Large intestine (tissue), 3 donors: ENCODE measurements at regions not wholly inside any gene's neighbourhood (a gene's known extent, or its start where the extent isn't known, plus 50 kb on each side); places are given as distances from the start of the nearest gene placed in this dataset.

Experiments
- DNase-seq, 2 donors: peaks; one replicate each; pipeline versions ENCODE4 v3.0.0 to v3.0.0-alpha.2; 2013
- H3K27ac ChIP-seq: one replicate; pipeline ENCODE4 v1.5.1; 2013; ENCODE audit warnings: low read length
- H3K27me3 ChIP-seq: 2 replicates; pipeline ENCODE4 v1.6.1; 2013; ENCODE audit warnings: low read length; ENCODE audit not compliant: control insufficient read depth, insufficient read depth
- H3K36me3 ChIP-seq: 2 replicates; pipeline ENCODE4 v1.6.1; 2013; ENCODE audit warnings: low read length; ENCODE audit not compliant: control insufficient read depth, insufficient read depth
- H3K4me1 ChIP-seq: one replicate; pipeline ENCODE4 v1.6.1; 2013; ENCODE audit warnings: low read length; ENCODE audit not compliant: control insufficient read depth, insufficient read depth
- H3K4me3 ChIP-seq: one replicate; pipeline ENCODE4 v1.5.1; 2013; ENCODE audit warnings: low read length
- H3K9me3 ChIP-seq: one replicate; pipeline ENCODE4 v1.6.1; 2013; ENCODE audit warnings: mild to moderate bottlenecking, low read depth, low read length, moderate library complexity; ENCODE audit not compliant: control insufficient read depth
- WGBS: methylation state at CpG from one replicate; pipeline ENCODE4 v1.1.5; 2013; ENCODE audit warnings: low lambda C conversion rate; ENCODE audit not compliant: insufficient coverage; 5-methylcytosine and 5-hydroxymethylcytosine counted together

GRCh38 chr4:104163820-104164219 is 330.9 kb downstream of the CXXC4 start:
- no peaks in the 10 kb centered on the region for H3K9me3 ChIP-seq
- DNase-seq, result no peak
- H3K4me1 ChIP-seq, result no peaks in the 10 kb centered on the region
- no peak overlapping the region for H3K27ac ChIP-seq
- H3K36me3 ChIP-seq, result no peaks in the 10 kb centered on the region
- no CpG with 5 or more reads among the region's 1 CpG for WGBS
- no peaks in the 10 kb centered on the region for H3K27me3 ChIP-seq
- H3K4me3 ChIP-seq, result no peak overlapping the region

DNA sequence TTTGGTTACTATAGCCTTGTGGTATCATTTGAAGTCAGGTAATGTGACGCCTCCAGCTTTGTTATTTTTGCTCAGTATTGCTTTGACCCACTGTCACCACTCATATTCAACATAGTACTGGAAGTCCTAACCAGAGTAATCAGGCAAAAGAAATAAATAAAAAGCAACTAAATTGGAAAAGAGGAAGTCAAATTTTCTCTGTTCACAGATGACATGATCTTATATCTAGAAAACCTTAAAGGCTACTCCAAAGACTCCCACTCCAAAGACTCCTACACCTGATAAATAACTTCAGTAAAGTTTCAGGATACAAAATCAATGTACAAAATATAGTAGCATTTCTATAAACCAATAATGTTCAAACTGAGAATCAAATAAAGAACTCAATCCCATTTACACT is 348.6 kb downstream of the CXXC4 start:
- Histone ChIP-seq H3K36me3 (no peaks in the 10 kb centered on the region), H3K27me3 (no peaks in the 10 kb centered on the region), H3K27ac (no peak overlapping the region), H3K9me3 (no peaks in the 10 kb centered on the region), H3K4me1 (no peaks in the 10 kb centered on the region), H3K4me3 (no peak overlapping the region)
- DNase-seq, result no peak
- no CpG with 5 or more reads among the region's 1 CpG for WGBS

DNA sequence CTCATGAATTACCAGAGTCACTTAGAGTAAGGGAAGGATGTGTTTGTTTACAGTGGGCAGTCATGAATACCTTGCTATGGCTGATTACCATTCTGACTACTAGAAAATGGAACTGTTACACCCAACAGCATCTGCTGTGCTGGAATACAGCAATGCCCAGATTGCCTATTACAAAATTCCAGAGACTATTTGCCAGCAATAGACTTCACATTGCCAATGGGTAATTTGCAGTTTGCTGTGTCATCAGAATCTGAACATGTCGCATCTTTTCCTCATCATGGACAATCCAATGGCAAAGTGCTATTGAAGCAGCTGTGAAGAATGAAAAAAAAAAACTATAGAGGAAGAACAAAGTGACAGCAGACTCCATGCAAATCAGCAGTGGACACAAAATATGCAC is 356.6 kb downstream of the CXXC4 start:
- 100% methylated on average over 1 of the region's 1 CpG for whole genome bisulfite sequencing
- Histone ChIP-seq H3K9me3 (no peaks in the 10 kb centered on the region), H3K27me3 (no peaks in the 10 kb centered on the region), H3K4me1 (no peaks in the 10 kb centered on the region), H3K36me3 (no peaks in the 10 kb centered on the region), H3K4me3 (no peak overlapping the region), H3K27ac (no peak overlapping the region)
- no peak for DNase-seq

DNA sequence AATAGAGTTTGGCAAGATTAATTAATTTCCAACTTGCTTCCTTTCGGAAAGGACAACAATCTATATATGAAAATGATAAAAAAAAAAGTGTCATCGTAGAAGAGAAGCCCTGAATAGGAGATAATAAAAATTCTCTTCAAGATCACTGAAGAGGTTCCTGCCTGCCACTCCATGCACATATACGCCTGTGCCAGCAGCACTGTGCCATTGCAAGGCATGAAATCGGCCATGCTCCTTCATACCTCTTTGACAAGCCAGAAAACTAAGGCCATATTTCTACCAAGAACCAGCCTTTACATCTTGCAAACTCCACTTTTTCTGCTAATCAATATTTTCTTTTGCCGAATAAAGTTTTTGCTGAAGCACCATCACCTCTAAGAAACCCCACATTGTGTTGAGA is 365.5 kb downstream of the CXXC4 start:
- WGBS, result 70% methylated on average over 2 of the region's 5 CpGs
- H3K4me3 ChIP-seq, result no peak overlapping the region
- peak in 1 of 2 donors; percentile 2 for DNase-seq

GRCh38 chr4:104128850-104129213 is 365.9 kb downstream of the CXXC4 start:
- Histone ChIP-seq H3K36me3 (no peaks in the 10 kb centered on the region), H3K27ac (no peak overlapping the region), H3K9me3 (no peaks in the 10 kb centered on the region), H3K27me3 (no peaks in the 10 kb centered on the region), H3K4me3 (no peak overlapping the region), H3K4me1 (peaks cover 3% of the 10 kb centered on the region)
- peak; percentile 14 to 55 for DNase-seq

More for the DNA sequence above, 365.5 kb downstream of the CXXC4 start:
- Histone ChIP-seq H3K27me3 (no peaks in the 10 kb centered on the region), H3K36me3 (no peaks in the 10 kb centered on the region), H3K27ac (no peak overlapping the region), H3K9me3 (no peaks in the 10 kb centered on the region), H3K4me1 (peaks cover 3% of the 10 kb centered on the region)

- Histone ChIP-seq H3K27ac (no peak overlapping the region), H3K9me3 (no peaks in the 10 kb centered on the region), H3K4me1 (peaks cover 3% of the 10 kb centered on the region), H3K36me3 (no peaks in the 10 kb centered on the region), H3K4me3 (no peak overlapping the region), H3K27me3 (no peaks in the 10 kb centered on the region)
- DNase-seq, result peak in 1 of 2 donors; percentile 7
- no CpG with 5 or more reads among the region's 1 CpG for WGBS
Measured at GRCh38 chr4:104128031-104128849, 366.5 kb downstream of the CXXC4 start.

- Histone ChIP-seq H3K4me3 (no peak overlapping the region), H3K27me3 (no peaks in the 10 kb centered on the region), H3K36me3 (no peaks in the 10 kb centered on the region), H3K9me3 (no peaks in the 10 kb centered on the region), H3K27ac (no peak overlapping the region), H3K4me1 (no peaks in the 10 kb centered on the region)
- 80% methylated on average over 2 of the region's 4 CpGs for WGBS
- DNase-seq, result no peak
Measured at GRCh38 chr4:104123021-104123420, 371.7 kb downstream of the CXXC4 start.

- no peak overlapping the region for H3K27ac ChIP-seq
- no peak overlapping the region for H3K4me3 ChIP-seq
- H3K27me3 ChIP-seq, result no peaks in the 10 kb centered on the region
- H3K9me3 ChIP-seq, result no peaks in the 10 kb centered on the region
- H3K4me1 ChIP-seq, result no peaks in the 10 kb centered on the region
- whole genome bisulfite sequencing, result no CpG with 5 or more reads among the region's 1 CpG
- H3K36me3 ChIP-seq, result no peaks in the 10 kb centered on the region
- no peak for DNase-seq
Measured at GRCh38 chr4:104117776-104118175, 376.9 kb downstream of the CXXC4 start.

- Histone ChIP-seq H3K4me1 (no peaks in the 10 kb centered on the region), H3K4me3 (no peak overlapping the region), H3K36me3 (no peaks in the 10 kb centered on the region), H3K9me3 (no peaks in the 10 kb centered on the region), H3K27ac (no peak overlapping the region), H3K27me3 (no peaks in the 10 kb centered on the region)
- no peak for DNase-seq
- 100% methylated on average over 1 of the region's 3 CpGs for WGBS
Measured at GRCh38 chr4:104113850-104114249, 380.8 kb downstream of the CXXC4 start.

DNA sequence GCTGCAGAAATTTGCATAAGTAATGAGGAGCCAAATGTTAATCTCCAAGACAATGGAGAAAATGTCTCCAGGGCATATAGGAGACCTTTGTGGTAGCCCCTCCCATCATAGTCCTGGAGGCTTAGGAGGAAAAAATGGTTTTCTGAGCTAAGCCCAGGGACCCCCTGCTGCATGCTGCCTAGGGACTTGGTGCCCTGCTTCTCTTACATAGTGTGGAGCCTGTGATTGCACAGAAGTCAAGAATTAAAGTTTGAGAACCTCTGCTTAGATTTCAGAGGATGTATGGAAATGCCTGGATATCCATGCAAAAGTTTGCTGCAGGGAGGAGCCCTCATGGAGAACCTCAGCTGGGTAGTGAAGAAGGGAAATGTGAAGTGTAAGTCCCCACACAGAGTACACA is 379.4 kb upstream of the TACR3 start:
- H3K4me1 ChIP-seq, result no peaks in the 10 kb centered on the region
- H3K4me3 ChIP-seq, result no peak overlapping the region

GRCh38 chr4:104093247-104093646 is 373.5 kb upstream of the TACR3 start:
- Histone ChIP-seq H3K27ac (no peak overlapping the region), H3K27me3 (no peaks in the 10 kb centered on the region), H3K36me3 (no peaks in the 10 kb centered on the region), H3K9me3 (peaks cover 6% of the 10 kb centered on the region), H3K4me1 (no peaks in the 10 kb centered on the region), H3K4me3 (no peak overlapping the region)
- no peak for DNase-seq

More for the DNA sequence above, 379.4 kb upstream of the TACR3 start:
- H3K27ac ChIP-seq, result no peak overlapping the region
- H3K9me3 ChIP-seq, result peaks cover 10% of the 10 kb centered on the region
- H3K36me3 ChIP-seq, result no peaks in the 10 kb centered on the region
- H3K27me3 ChIP-seq, result no peaks in the 10 kb centered on the region
- DNase-seq, result no peak
